ENCODE measurements at regions not wholly inside any gene's neighbourhood (a gene's known extent, or its start where the extent isn't known, plus 50 kb on each side); places are given as distances from the start of the nearest gene placed in this dataset.

- no peak overlapping the region for H3K4me3 ChIP-seq (replicated peaks in 1 of 2; ENCODE audit: low read depth in 1 of 2, low read length in 2 of 2)
- TF ChIP-seq SRF (IDR thresholded peaks at IDR 0.05; ENCODE audit: low read depth), result no peak
- no peak for TF ChIP-seq RAD21 (IDR thresholded peaks at IDR 0.05; ENCODE audit: low read depth)
- TF ChIP-seq CBX3 (IDR thresholded peaks at IDR 0.05; ENCODE audit: low read depth), result no peak
- TF ChIP-seq MAX (IDR thresholded peaks at IDR 0.05), result no peak
- TF ChIP-seq POLR2A (IDR thresholded peaks at IDR 0.05; ENCODE audit: borderline replicate concordance, extremely low read depth, insufficient read depth, insufficient read length), result no peak
- TF ChIP-seq ZBTB33 (IDR thresholded peaks at IDR 0.05; ENCODE audit: extremely low read depth, insufficient replicate concordance, low read length), result no peak
- TF ChIP-seq JUND (IDR thresholded peaks at IDR 0.05), result no peak
- TF ChIP-seq YY1 (IDR thresholded peaks at IDR 0.05; ENCODE audit: extremely low read depth, insufficient replicate concordance, low read depth, low read length), result no peak
- TF ChIP-seq REST (IDR thresholded peaks at IDR 0.05; ENCODE audit: low read depth), result no peak
- TF ChIP-seq EGR1 (IDR thresholded peaks at IDR 0.05; ENCODE audit: low read depth), result no peak
- no peak for TF ChIP-seq TCF7L2 (IDR thresholded peaks at IDR 0.05; ENCODE audit: borderline replicate concordance, extremely low read depth, insufficient read depth, insufficient read length)
- TF ChIP-seq FOSL1 (IDR thresholded peaks at IDR 0.05; ENCODE audit: low read depth), result no peak
- TF ChIP-seq EZH2 (IDR thresholded peaks at IDR 0.05), result no peak
- TF ChIP-seq SIN3A (IDR thresholded peaks at IDR 0.05; ENCODE audit: low read depth), result no peak
- TF ChIP-seq CTCF (IDR thresholded peaks at IDR 0.05 in 2 of 3, conservative IDR thresholded peaks at IDR 0.05 in 1 of 3; ENCODE audit: borderline replicate concordance in 1 of 3, insufficient read depth in 1 of 3, low read depth in 2 of 3, low read length in 2 of 3), result no peak
- no peak for TF ChIP-seq ZNF274 (IDR thresholded peaks at IDR 0.05; ENCODE audit: low read depth, low read length)
- TF ChIP-seq EZH2phosphoT487 (IDR thresholded peaks at IDR 0.05; ENCODE audit: borderline replicate concordance), result no peak
- TF ChIP-seq ATF3 (IDR thresholded peaks at IDR 0.05), result no peak
- no peak for TF ChIP-seq CEBPB (IDR thresholded peaks at IDR 0.05; ENCODE audit: low read depth)
- no peak overlapping the region for H3K4me2 ChIP-seq (ENCODE audit: low read length)
- BruUV-seq (replicated peaks), result no TSS peak
- no peak overlapping the region for H3K27ac ChIP-seq (ENCODE audit: low read depth, low read length)
- CTCF ChIA-PET, result no interaction called here
- POLR2A ChIA-PET, result no interaction called here
- H2AFZ ChIP-seq (ENCODE audit: low read depth, low read length, poor library complexity, severe bottlenecking), result no peak overlapping the region
- no peak for ATAC-seq
- H3K36me3 ChIP-seq (ENCODE audit: control insufficient read depth in 1 of 2, insufficient read depth in 2 of 2, low read length in 2 of 2), result no peaks in the 10 kb centered on the region
- H3K9ac ChIP-seq (ENCODE audit: low read length), result no peak overlapping the region
- peaks cover 4 to 43% of the 10 kb centered on the region in 2 experiments; a peak in 2 of 4 replicates for H3K9me3 ChIP-seq (ENCODE audit: control insufficient read depth in 1 of 2, insufficient read depth in 1 of 2, low read depth in 1 of 2, low read length in 2 of 2)
- H3K4me1 ChIP-seq (ENCODE audit: control insufficient read depth in 1 of 2, insufficient read depth in 2 of 2, low read length in 2 of 2), result no peaks in the 10 kb centered on the region
- H4K20me1 ChIP-seq (ENCODE audit: insufficient read depth), result no peaks in the 10 kb centered on the region
- intact Hi-C loops (cut with micrococcal nuclease), result no loop called here
- RAD21 ChIA-PET (ENCODE audit: low non-redundant PET in 1 of 2, low total read pairs in 2 of 2, uncharacterized antibody in 2 of 2, unreplicated experiment in 2 of 2), result no interaction called here
- DNase-seq (ENCODE audit: low read depth, low spot score), result no peak
- H3K9me2 ChIP-seq (ENCODE audit: insufficient read depth), result no peaks in the 10 kb centered on the region
- H3K79me2 ChIP-seq (ENCODE audit: insufficient read depth, low read length), result no peaks in the 10 kb centered on the region
- H3K27me3 ChIP-seq (ENCODE audit: insufficient read depth, low read length), result no peaks in the 10 kb centered on the region
Observed at GRCh38 chr15:26126070-26126469, 262.9 kb upstream of the ATP10A start.
